H1 (cell line): ENCODE measurements at regions not wholly inside any gene's neighbourhood (a gene's known extent, or its start where the extent isn't known, plus 50 kb on each side); places are given as distances from the start of the nearest gene placed in this dataset.
A peak's percentile ranks its signal among the peaks of the same experiment; 100 is the strongest.

Source experiments
- CTCF ChIA-PET: fragments of 300-600 bp; sonication (Branson Sonifier 250); formaldehyde crosslinking; loops from one replicate; lab custom pipeline; 2021; ENCODE audit not compliant: partially characterized antibody; lab: Charles Lee
- POLR2A ChIA-PET: fragments of 300-600 bp; sonication (Branson Sonifier 250); formaldehyde crosslinking; loops from one replicate; lab custom pipeline; 2021; ENCODE audit warnings: inconsistent platforms; ENCODE audit not compliant: partially characterized antibody; lab: Charles Lee
- DNase-seq, 2 experiments: peaks; one replicate each; pipeline versions ENCODE4 v3.0.0 to v3.0.0-alpha.2; 2010 to 2022; ENCODE audit warnings: low spot score in 2 of 2, low read depth in 1 of 2, mixed read lengths in 1 of 2
- FAIRE-seq: peaks from 2 replicates; lab custom pipeline; 2011; peaks lifted over from hg19 to GRCh38; lab: Jason Lieb, UNC
- H2AFZ ChIP-seq: 2 replicates; pipeline ENCODE4 v1.8.1; 2012; ENCODE audit warnings: low read length, inconsistent platforms
- H2AK5ac ChIP-seq: 2 replicates; pipeline ENCODE4 v1.6.1; 2013; ENCODE audit warnings: low read depth, low read length
- H2BK120ac ChIP-seq: replicated peaks from 2 replicates; pipeline ENCODE3; 2013; ENCODE audit warnings: low read depth, low read length, inconsistent platforms
- H2BK12ac ChIP-seq: 2 replicates; pipeline ENCODE4 v1.6.1; 2013; ENCODE audit warnings: low read depth, low read length
- H2BK15ac ChIP-seq: 2 replicates; pipeline ENCODE4 v1.6.1; 2013; ENCODE audit warnings: low read length
- H2BK20ac ChIP-seq: 2 replicates; pipeline ENCODE4 v1.6.1; 2013; ENCODE audit warnings: low read length
- H2BK5ac ChIP-seq: 2 replicates; pipeline ENCODE4 v1.6.1; 2013; ENCODE audit warnings: low read depth, low read length
- H3K14ac ChIP-seq: 2 replicates; pipeline ENCODE4 v1.6.1; 2013; ENCODE audit warnings: inconsistent platforms; ENCODE audit not compliant: insufficient read length
- H3K18ac ChIP-seq: 2 replicates; pipeline ENCODE4 v1.6.1; 2013; ENCODE audit warnings: low read length; ENCODE audit errors: extremely low read depth
- H3K23ac ChIP-seq: 2 replicates; pipeline ENCODE4 v1.6.1; 2013; ENCODE audit warnings: inconsistent platforms; ENCODE audit not compliant: insufficient read length
- H3K23me2 ChIP-seq: 2 replicates; pipeline ENCODE4 v1.6.1; 2013; ENCODE audit warnings: low read depth, low read length
- H3K27ac ChIP-seq: 2 replicates; pipeline ENCODE4 v1.6.1; 2011; ENCODE audit warnings: low read depth, low read length, inconsistent platforms
- H3K27me3 ChIP-seq, 4 experiments: replicated peaks in 1 of 4; 1 replicate in 1 of 4; 2 replicates in 3 of 4; pipeline versions ENCODE4 v1.6.1 to v1.8.1; 2011 to 2013; ENCODE audit warnings: low read length in 3 of 4, mild to moderate bottlenecking in 3 of 4, inconsistent platforms in 2 of 4, mixed read lengths in 2 of 4, moderate library complexity in 1 of 4; ENCODE audit not compliant: control insufficient read depth in 3 of 4, insufficient read depth in 3 of 4; ENCODE audit errors: extremely low read depth in 1 of 4
- H3K36me3 ChIP-seq, 4 experiments: 2 replicates each; pipeline versions ENCODE4 v1.6.1 to v1.8.1; 2011 to 2013; ENCODE audit warnings: mild to moderate bottlenecking in 4 of 4, low read length in 3 of 4, moderate library complexity in 2 of 4, control low read depth in 1 of 4, inconsistent platforms in 1 of 4; ENCODE audit not compliant: insufficient read depth in 4 of 4, control insufficient read depth in 2 of 4
- H3K4ac ChIP-seq: replicated peaks from 2 replicates; pipeline ENCODE3; 2013; ENCODE audit warnings: low read length, low read depth, mixed read lengths, inconsistent platforms; ENCODE audit not compliant: insufficient read length
- H3K4me1 ChIP-seq, 4 experiments: replicated peaks in 1 of 4; 1 replicate in 1 of 4; 2 replicates in 3 of 4; pipeline versions ENCODE4 v1.6.1 to v1.8.1; 2011 to 2013; ENCODE audit warnings: low read length in 3 of 4, inconsistent platforms in 2 of 4, mixed read lengths in 1 of 4; ENCODE audit not compliant: insufficient read depth in 4 of 4, control insufficient read depth in 3 of 4
- H3K4me2 ChIP-seq, 2 experiments: 2 replicates each; pipeline versions ENCODE4 v1.6.1 to v1.8.1; 2011 to 2013; ENCODE audit warnings: low read depth in 2 of 2, low read length in 2 of 2, control low read depth in 1 of 2, inconsistent platforms in 1 of 2, mild to moderate bottlenecking in 1 of 2; ENCODE audit not compliant: insufficient read depth in 1 of 2
- H3K4me3 ChIP-seq, 4 experiments: fragments of 200-600, 300-600 bp in 1 of 4; sonication (generic), shearing (Covaris generic), sonication (Bioruptor Twin) in 1 of 4; 2 replicates each; pipeline versions ENCODE4 v1.5.1 to v1.8.1; 2011 to 2016; ENCODE audit warnings: low read length in 4 of 4, low read depth in 3 of 4, control low read depth in 2 of 4, inconsistent platforms in 2 of 4, mild to moderate bottlenecking in 2 of 4, mixed read lengths in 1 of 4, moderate library complexity in 1 of 4; ENCODE audit not compliant: insufficient read depth in 2 of 4; ENCODE audit errors: extremely low read depth in 1 of 4
- H3K56ac ChIP-seq: replicated peaks from 2 replicates; pipeline ENCODE3; 2013; ENCODE audit warnings: low read depth, mild to moderate bottlenecking, mixed read lengths, low read length, inconsistent platforms; ENCODE audit not compliant: insufficient read length
- H3K79me1 ChIP-seq: 2 replicates; pipeline ENCODE4 v1.6.1; 2013; ENCODE audit warnings: low read depth, low read length, control low read depth
- H3K79me2 ChIP-seq, 2 experiments: 2 replicates each; pipeline versions ENCODE4 v1.6.1 to v1.8.1; 2012 to 2013; ENCODE audit warnings: low read length in 2 of 2, mild to moderate bottlenecking in 2 of 2, inconsistent platforms in 1 of 2; ENCODE audit not compliant: insufficient read depth in 2 of 2, control insufficient read depth in 1 of 2
- H3K9ac ChIP-seq, 4 experiments: replicated peaks in 1 of 4; 1 replicate in 1 of 4; 2 replicates in 3 of 4; pipeline versions ENCODE4 v1.6.1 to v1.8.1; 2011 to 2013; ENCODE audit warnings: low read depth in 3 of 4, low read length in 3 of 4, control low read depth in 2 of 4, mild to moderate bottlenecking in 2 of 4, moderate library complexity in 2 of 4, inconsistent platforms in 1 of 4; ENCODE audit errors: extremely low read depth in 1 of 4
- H3K9me3 ChIP-seq, 2 experiments: 2 replicates each; pipeline versions ENCODE4 v1.6.1 to v1.8.1; 2012 to 2013; ENCODE audit warnings: mild to moderate bottlenecking in 2 of 2, moderate library complexity in 2 of 2, control low read depth in 1 of 2, inconsistent platforms in 1 of 2, low read depth in 1 of 2, low read length in 1 of 2, mixed read lengths in 1 of 2; ENCODE audit not compliant: insufficient read depth in 2 of 2
- H4K20me1 ChIP-seq, 2 experiments: replicated peaks in 1 of 2; 2 replicates each; pipeline versions ENCODE3 to v1.8.1; 2011 to 2013; ENCODE audit warnings: inconsistent platforms in 2 of 2, low read length in 2 of 2, mild to moderate bottlenecking in 1 of 2; ENCODE audit not compliant: insufficient read depth in 2 of 2, control insufficient read depth in 1 of 2
- H4K5ac ChIP-seq: 2 replicates; pipeline ENCODE4 v1.6.1; 2013; ENCODE audit warnings: low read length, low read depth, mixed read lengths, inconsistent platforms; ENCODE audit not compliant: insufficient read length
- H4K8ac ChIP-seq: 2 replicates; pipeline ENCODE4 v1.8.0; 2013; ENCODE audit warnings: mild to moderate bottlenecking, moderate library complexity, low read length, inconsistent platforms; ENCODE audit not compliant: insufficient read depth; ENCODE audit errors: extremely low read depth
- H4K91ac ChIP-seq: replicated peaks from 2 replicates; pipeline ENCODE3; 2013; ENCODE audit warnings: low read length, mixed read lengths, inconsistent platforms; ENCODE audit not compliant: insufficient read length
- BCL11A ChIP-seq, 2 experiments: IDR thresholded peaks; one replicate each; pipeline ENCODE4 v1.6.1; 2011; ENCODE audit warnings: low read depth in 2 of 2, low read length in 2 of 2, mild to moderate bottlenecking in 2 of 2
- CBX5 ChIP-seq: fragments of 300-800, 300-1000 bp; sonication (generic); IDR thresholded peaks from 2 replicates; pipeline ENCODE4 v1.7.1; 2016; ENCODE audit warnings: antibody characterized with exemption, low read length, low read depth
- CBX8 ChIP-seq: fragments of 300-800, 300-1000 bp; sonication (generic); IDR thresholded peaks from 2 replicates; pipeline ENCODE4 v1.7.1; 2016; ENCODE audit warnings: low read depth, low read length, borderline replicate concordance
- CHD1 ChIP-seq: IDR thresholded peaks from 2 replicates; pipeline ENCODE4 v1.6.1; 2012; ENCODE audit warnings: low read depth, low read length, improper control_type of control experiment
- EGR1 ChIP-seq: IDR thresholded peaks from 2 replicates; pipeline ENCODE4 v1.6.1; 2011; ENCODE audit warnings: low read depth, low read length, borderline replicate concordance
- JUN ChIP-seq: IDR thresholded peaks from 2 replicates; pipeline ENCODE4 v1.6.1; 2011; ENCODE audit warnings: low read depth, mild to moderate bottlenecking, improper control_type of control experiment, low read length
- JUND ChIP-seq: IDR thresholded peaks from 2 replicates; pipeline ENCODE4 v1.6.1; 2011; ENCODE audit warnings: mild to moderate bottlenecking, improper control_type of control experiment, low read length
- NANOG ChIP-seq: IDR thresholded peaks from 2 replicates; pipeline ENCODE4 v1.6.1; 2011; ENCODE audit warnings: low read length, low read depth, mild to moderate bottlenecking, inconsistent platforms; ENCODE audit not compliant: insufficient read depth, poor library complexity, severe bottlenecking
- NRF1 ChIP-seq: IDR thresholded peaks from 2 replicates; pipeline ENCODE4 v1.6.1; 2011; ENCODE audit warnings: mild to moderate bottlenecking, low read depth, low read length, improper control_type of control experiment
- POLR2AphosphoS5 ChIP-seq: IDR thresholded peaks from 2 replicates; pipeline ENCODE4 v1.6.1; 2011; ENCODE audit warnings: low read depth, low read length
- RFX5 ChIP-seq: IDR thresholded peaks from 2 replicates; pipeline ENCODE4 v1.6.1; 2011; ENCODE audit warnings: low read depth, low read length, improper control_type of control experiment, borderline replicate concordance
- SP1 ChIP-seq: IDR thresholded peaks from 2 replicates; pipeline ENCODE4 v1.6.1; 2011; ENCODE audit warnings: low read depth, low read length
- TAF1 ChIP-seq: IDR thresholded peaks from 2 replicates; pipeline ENCODE4 v1.6.1; 2011; ENCODE audit warnings: mild to moderate bottlenecking, low read depth, low read length
- TEAD4 ChIP-seq: IDR thresholded peaks from 2 replicates; pipeline ENCODE4 v1.6.1; 2012; ENCODE audit warnings: low read depth, low read length, inconsistent platforms, mixed read lengths
- TF ChIP-seq, protein P1 (sequence below): IDR thresholded peaks from 2 replicates; pipeline ENCODE4 v1.6.1; 2012; ENCODE audit warnings: inconsistent platforms

DNA sequence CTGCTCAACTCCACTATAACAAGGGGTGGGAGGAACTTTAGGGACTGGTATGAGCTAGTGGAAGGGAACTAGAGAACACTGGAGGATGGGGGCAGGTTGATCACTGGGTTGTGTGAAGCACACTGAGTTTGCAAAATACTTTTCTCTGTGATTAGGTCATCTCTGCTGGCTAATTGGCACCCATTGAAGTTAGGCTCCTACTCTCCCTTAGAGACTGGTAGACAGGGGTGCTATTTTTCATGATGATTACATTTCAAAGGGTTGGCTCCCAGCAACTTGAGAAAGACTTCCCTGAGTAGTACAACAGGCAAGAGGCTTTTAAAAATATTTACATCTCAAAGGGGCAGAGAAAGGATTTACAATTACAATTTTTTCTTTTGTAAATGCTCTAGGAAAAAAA, 50.4 kb upstream of the MTAP start:
- FAIRE-seq (peak; percentile 65), DNase-seq (peak; percentile 36 to 48)
- no peak overlapping the region for H3K27ac ChIP-seq
- H3K14ac ChIP-seq: no peak overlapping the region
- H4K8ac ChIP-seq: no peak overlapping the region
- H3K4me1 ChIP-seq: peaks cover 0 to 2% (median 0%) of the 10 kb centered on the region in 4 experiments; a peak in 1 of 7 replicates
- H2BK12ac ChIP-seq: no peak overlapping the region
- H4K5ac ChIP-seq: no peak overlapping the region
- H3K4me2 ChIP-seq: no peak overlapping the region
- ChIA-PET POLR2A (no interaction called here), CTCF (interaction anchor here (1.4 to 2.3 kb wide), 3 partner anchors 11 to 42 kb away, joined by 3 to 10 read pairs (median 3); no protein-coding TSS in a partner anchor)
- no peaks in the 10 kb centered on the region for H3K9me3 ChIP-seq
- H3K4me3 ChIP-seq: no peak overlapping the region
- peaks cover 5 to 11% of the 10 kb centered on the region in 2 experiments for H4K20me1 ChIP-seq
- no peak overlapping the region for H3K9ac ChIP-seq
- H4K91ac ChIP-seq: no peak overlapping the region
- H2AFZ ChIP-seq: no peak overlapping the region
- no peaks in the 10 kb centered on the region for H3K79me2 ChIP-seq
- no peak overlapping the region for H2BK20ac ChIP-seq
- H2BK15ac ChIP-seq: no peak overlapping the region
- no peak overlapping the region for H2BK5ac ChIP-seq
- no peaks in the 10 kb centered on the region for H3K36me3 ChIP-seq
- no peaks in the 10 kb centered on the region for H3K79me1 ChIP-seq
- H2BK120ac ChIP-seq: no peak overlapping the region
- H3K4ac ChIP-seq: no peak overlapping the region
- no peaks in the 10 kb centered on the region; the same call in 1 of the 2 replicates for H3K23me2 ChIP-seq
- H3K23ac ChIP-seq: no peak overlapping the region
- no peak overlapping the region for H3K56ac ChIP-seq
- no peak overlapping the region for H2AK5ac ChIP-seq
- H3K18ac ChIP-seq: no peak overlapping the region
- peaks cover 63 to 97% (median 91%) of the 10 kb centered on the region in 4 experiments for H3K27me3 ChIP-seq
- TF ChIP-seq NANOG: peak; percentile 71
- TF ChIP-seq BCL11A (IDR thresholded peaks at IDR 0.05; ENCODE audit: low read depth in 2 of 2, low read length in 2 of 2): no peak
- no peak for TF ChIP-seq NRF1
- TF ChIP-seq RFX5: no peak
- TF ChIP-seq CBX5: no peak
- peak; percentile 88 for TF ChIP-seq POLR2AphosphoS5
- peak; percentile 71; the same call in 1 of the 2 replicates for TF ChIP-seq JUND
- 0 out of 2 replicates have a peak, but pooled peaks have one; percentile 23 for TF ChIP-seq JUN
- TF ChIP-seq CHD1: no peak
- TF ChIP-seq SP1: no peak
- TF ChIP-seq TEAD4: no peak
- TF ChIP-seq, protein P1, sequence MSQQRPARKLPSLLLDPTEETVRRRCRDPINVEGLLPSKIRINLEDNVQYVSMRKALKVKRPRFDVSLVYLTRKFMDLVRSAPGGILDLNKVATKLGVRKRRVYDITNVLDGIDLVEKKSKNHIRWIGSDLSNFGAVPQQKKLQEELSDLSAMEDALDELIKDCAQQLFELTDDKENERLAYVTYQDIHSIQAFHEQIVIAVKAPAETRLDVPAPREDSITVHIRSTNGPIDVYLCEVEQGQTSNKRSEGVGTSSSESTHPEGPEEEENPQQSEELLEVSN: no peak
- TF ChIP-seq EGR1: no peak
- no peak for TF ChIP-seq TAF1
- no peak for TF ChIP-seq CBX8
